Activated T-helper 2 cell treated with anti-CD3 and anti-CD28 coated beads, Interferon-gamma antibody, Interleukin-2, Interleukin-4, amounts not matched to agents 10 μg/mL and 5 μg/mL and 100 μg/mL, durations not matched to agents 14 hours and 24 hours and 36 hours (primary cell): ENCODE measurements at regions not wholly inside any gene's neighbourhood (a gene's known extent, or its start where the extent isn't known, plus 50 kb on each side); places are given as distances from the start of the nearest gene placed in this dataset.

Experiments
- DNase-seq: peaks from one replicate; pipeline ENCODE4 v3.0.0; 2021; ENCODE audit warnings: low spot score
- H3K27ac Mint-ChIP-seq: one replicate; pipeline ENCODE4 v1.8.0; 2021; ENCODE audit warnings: mixed read lengths
- H3K27me3 Mint-ChIP-seq: one replicate; pipeline ENCODE4 v1.8.0; 2021; ENCODE audit warnings: low read depth, mixed read lengths
- H3K36me3 Mint-ChIP-seq: one replicate; pipeline ENCODE4 v1.8.0; 2021; ENCODE audit warnings: low read depth, mixed read lengths
- H3K4me1 Mint-ChIP-seq: one replicate; pipeline ENCODE4 v1.8.0; 2021; ENCODE audit warnings: low read depth, mixed read lengths
- H3K4me3 Mint-ChIP-seq: one replicate; pipeline ENCODE4 v1.8.0; 2021; ENCODE audit warnings: low read depth, mild to moderate bottlenecking, moderate library complexity, mixed read lengths
- H3K9me3 Mint-ChIP-seq: one replicate; pipeline ENCODE4 v1.8.0; 2021; ENCODE audit warnings: mixed read lengths
- intact Hi-C: fragments of 100-400 bp; cut with micrococcal nuclease; formaldehyde crosslinking; loops from one replicate; pipeline ENCODE4 v1.15.1; 2023

DNA sequence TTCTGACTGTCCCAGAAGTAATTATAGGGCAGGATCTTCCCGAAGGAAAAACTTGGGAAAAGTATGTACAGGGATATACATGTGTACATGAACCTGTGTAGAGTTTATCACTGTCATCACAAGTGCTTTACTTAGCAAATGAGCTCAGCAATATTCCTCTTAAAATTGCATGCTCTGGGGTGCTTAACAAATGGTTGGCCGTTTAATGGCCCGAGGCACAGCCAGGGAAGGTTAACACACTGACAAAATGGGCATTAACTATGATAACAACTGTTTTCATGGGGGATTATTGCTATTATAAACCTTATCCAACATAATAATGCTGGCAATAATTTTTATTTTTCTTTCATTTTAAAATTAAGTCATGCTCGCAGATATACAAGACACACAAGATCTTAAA, 459.3 kb downstream of the TUSC7 start:
- H3K27ac Mint-ChIP-seq = no peak overlapping the region
- peaks cover 14% of the 10 kb centered on the region for H3K9me3 Mint-ChIP-seq
- no peaks in the 10 kb centered on the region for H3K36me3 Mint-ChIP-seq
- intact Hi-C loops = no loop called here
- H3K4me3 Mint-ChIP-seq = no peak overlapping the region
- H3K4me1 Mint-ChIP-seq = no peaks in the 10 kb centered on the region
- no peak for DNase-seq
- no peaks in the 10 kb centered on the region for H3K27me3 Mint-ChIP-seq

DNA sequence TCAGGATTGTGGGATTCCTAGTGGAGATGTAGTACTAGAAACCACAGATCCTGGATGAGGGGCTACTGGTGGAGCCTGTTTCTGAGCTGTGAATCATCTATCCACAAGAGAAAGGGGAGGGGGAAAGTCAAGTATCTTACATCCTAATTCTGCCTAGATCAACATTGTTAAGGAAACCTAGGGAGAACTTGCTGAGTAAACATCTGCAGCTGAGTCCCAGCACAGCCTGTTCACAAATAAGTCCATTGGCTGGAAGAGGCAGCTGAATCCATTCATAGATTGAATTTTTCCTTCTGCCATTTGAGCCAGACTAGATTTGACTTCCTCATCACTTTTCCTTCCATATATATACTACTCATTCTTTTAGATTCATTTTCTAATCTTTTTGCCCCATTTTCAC, 460.5 kb downstream of the TUSC7 start:
- Mint-ChIP-seq H3K9me3 (peaks cover 17% of the 10 kb centered on the region), H3K36me3 (no peaks in the 10 kb centered on the region), H3K4me1 (no peaks in the 10 kb centered on the region), H3K4me3 (no peak overlapping the region), H3K27ac (no peak overlapping the region), H3K27me3 (no peaks in the 10 kb centered on the region)
- no peak for DNase-seq
- intact Hi-C loops = no loop called here

- Mint-ChIP-seq H3K4me1 (no peaks in the 10 kb centered on the region), H3K36me3 (no peaks in the 10 kb centered on the region), H3K27ac (no peak overlapping the region), H3K4me3 (no peak overlapping the region), H3K9me3 (peaks cover 16% of the 10 kb centered on the region), H3K27me3 (no peaks in the 10 kb centered on the region)
- DNase-seq = no peak
- intact Hi-C loops = no loop called here
These were observed 461.5 kb downstream of the TUSC7 start for GRCh38 chr3:117171124-117171523.

- intact Hi-C loops = no loop called here
- Mint-ChIP-seq H3K4me1 (no peaks in the 10 kb centered on the region), H3K27me3 (no peaks in the 10 kb centered on the region), H3K4me3 (no peak overlapping the region), H3K36me3 (no peaks in the 10 kb centered on the region), H3K27ac (no peak overlapping the region), H3K9me3 (peaks cover 10% of the 10 kb centered on the region)
- DNase-seq = no peak
These were observed 462.8 kb downstream of the TUSC7 start for GRCh38 chr3:117172426-117172825.

DNA sequence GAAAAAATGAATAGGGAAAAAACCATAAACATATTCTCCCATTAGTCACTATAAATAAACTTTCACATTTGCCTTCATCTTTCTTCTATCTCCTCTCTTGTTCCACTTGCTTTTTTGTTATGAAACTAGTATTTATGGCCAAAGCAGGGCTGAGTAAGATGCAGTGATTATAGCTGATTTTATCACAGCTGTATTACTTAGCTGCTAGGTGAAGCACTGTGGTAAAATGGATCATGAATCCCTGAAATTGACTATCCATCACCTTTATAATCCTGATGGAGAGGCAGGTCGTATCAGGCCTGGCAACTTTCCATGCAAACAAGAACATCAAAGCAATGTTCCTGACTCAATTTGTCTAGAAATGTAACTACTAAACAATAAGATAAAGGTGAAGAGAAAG, 471.6 kb downstream of the TUSC7 start:
- no peak for DNase-seq
- Mint-ChIP-seq H3K9me3 (peaks cover 4% of the 10 kb centered on the region), H3K4me3 (no peak overlapping the region), H3K4me1 (no peaks in the 10 kb centered on the region), H3K27ac (no peak overlapping the region), H3K36me3 (no peaks in the 10 kb centered on the region), H3K27me3 (no peaks in the 10 kb centered on the region)
- intact Hi-C loops = no loop called here

DNA sequence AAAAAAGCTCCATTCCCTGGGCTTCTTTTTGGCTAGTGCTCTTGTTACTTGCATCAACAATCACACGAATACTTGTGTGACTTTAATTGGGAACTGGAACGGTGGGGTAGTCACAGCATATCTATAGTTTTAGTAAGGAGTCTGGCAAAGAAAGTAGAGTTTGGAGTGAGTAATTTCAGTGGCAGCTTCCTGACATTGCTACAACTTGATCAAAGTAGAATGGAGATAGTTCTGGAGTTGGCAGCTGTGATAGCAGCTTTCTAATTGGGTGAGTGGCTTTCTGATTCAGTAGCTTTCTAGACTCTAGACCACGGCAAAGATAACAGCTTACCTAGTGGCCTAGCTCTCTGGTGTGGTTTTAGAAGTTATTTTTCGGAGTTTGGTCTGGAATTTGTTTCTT, 475.0 kb downstream of the TUSC7 start:
- Mint-ChIP-seq H3K27ac (no peak overlapping the region), H3K4me1 (no peaks in the 10 kb centered on the region), H3K9me3 (no peaks in the 10 kb centered on the region), H3K36me3 (no peaks in the 10 kb centered on the region), H3K27me3 (no peaks in the 10 kb centered on the region), H3K4me3 (no peak overlapping the region)
- intact Hi-C loops = no loop called here
- DNase-seq = no peak

- intact Hi-C loops = no loop called here
- no peak for DNase-seq
- Mint-ChIP-seq H3K4me3 (no peak overlapping the region), H3K27me3 (no peaks in the 10 kb centered on the region), H3K36me3 (no peaks in the 10 kb centered on the region), H3K9me3 (no peaks in the 10 kb centered on the region), H3K27ac (no peak overlapping the region), H3K4me1 (no peaks in the 10 kb centered on the region)
These were observed 481.7 kb downstream of the TUSC7 start for GRCh38 chr3:117191245-117191644.

DNA sequence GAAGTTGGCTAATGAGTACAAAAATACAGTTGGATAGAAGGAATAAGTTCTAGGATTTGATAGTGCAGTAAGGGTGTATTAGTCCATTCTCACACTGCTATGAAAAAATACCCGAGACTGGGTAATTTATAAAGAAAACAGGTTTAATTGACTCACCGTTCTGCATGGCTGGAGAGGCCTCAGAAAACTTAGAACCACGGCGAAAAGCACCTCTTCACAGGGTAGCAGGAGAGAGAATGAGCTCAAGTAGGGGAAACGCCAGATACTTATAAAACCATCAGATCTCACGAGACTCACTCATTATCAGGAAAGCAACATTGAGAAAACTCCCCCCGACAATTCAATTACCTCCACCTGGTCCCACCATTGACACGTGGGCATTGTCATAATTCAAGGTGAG, 483.3 kb downstream of the TUSC7 start:
- DNase-seq = no peak
- intact Hi-C loops = no loop called here
- no peak overlapping the region for H3K4me3 Mint-ChIP-seq
- no peaks in the 10 kb centered on the region for H3K9me3 Mint-ChIP-seq
- H3K27me3 Mint-ChIP-seq = no peaks in the 10 kb centered on the region
- no peaks in the 10 kb centered on the region for H3K4me1 Mint-ChIP-seq
- no peaks in the 10 kb centered on the region for H3K36me3 Mint-ChIP-seq
- no peak overlapping the region for H3K27ac Mint-ChIP-seq

DNA sequence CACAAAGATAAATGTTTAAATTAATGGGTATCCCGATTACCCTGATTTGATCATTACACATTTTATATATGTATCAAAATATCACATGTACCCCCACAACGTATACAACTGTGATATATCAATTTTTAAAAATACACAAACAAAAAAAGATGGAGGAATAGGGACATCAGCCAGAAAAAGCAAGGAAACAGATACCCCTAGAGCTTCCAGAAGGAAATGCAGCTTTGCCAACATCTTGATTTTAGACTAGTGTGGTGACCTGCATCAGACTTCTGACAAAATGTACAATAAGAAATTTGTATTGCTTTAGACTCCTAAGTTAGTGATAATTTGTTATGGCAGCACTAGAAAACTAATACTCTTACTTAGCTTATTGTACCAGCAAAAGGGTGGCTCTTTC, 483.8 kb downstream of the TUSC7 start:
- Mint-ChIP-seq H3K27ac (no peak overlapping the region), H3K27me3 (no peaks in the 10 kb centered on the region), H3K9me3 (no peaks in the 10 kb centered on the region), H3K36me3 (no peaks in the 10 kb centered on the region), H3K4me1 (no peaks in the 10 kb centered on the region), H3K4me3 (no peak overlapping the region)
- DNase-seq = no peak
- intact Hi-C loops = no loop called here

DNA sequence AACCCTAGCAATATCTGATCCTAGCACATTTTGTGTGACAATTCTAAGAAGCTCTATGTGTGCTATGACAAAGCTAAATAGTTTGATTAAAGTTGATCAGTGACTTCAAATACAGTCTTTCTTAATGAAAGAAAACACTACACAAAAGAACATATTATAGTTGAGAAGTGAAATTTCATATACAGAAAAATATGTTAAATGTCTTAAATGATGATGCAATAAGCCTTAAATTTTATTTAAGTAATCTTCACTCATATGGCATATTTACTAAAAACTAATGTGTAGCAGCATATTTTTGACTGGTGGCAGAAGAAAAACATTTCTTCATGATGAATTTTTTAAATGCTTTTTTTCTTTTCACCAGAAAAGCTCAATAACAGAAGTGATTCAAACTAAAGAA, 485.5 kb downstream of the TUSC7 start:
- Mint-ChIP-seq H3K27ac (no peak overlapping the region), H3K4me3 (no peak overlapping the region)
- intact Hi-C loops = no loop called here

GRCh38 chr3:117200962-117201361, 491.4 kb downstream of the TUSC7 start:
- Mint-ChIP-seq H3K27ac (no peak overlapping the region), H3K4me1 (no peaks in the 10 kb centered on the region), H3K9me3 (peaks cover 18% of the 10 kb centered on the region), H3K36me3 (no peaks in the 10 kb centered on the region), H3K27me3 (no peaks in the 10 kb centered on the region), H3K4me3 (no peak overlapping the region)
- DNase-seq = no peak
- intact Hi-C loops = no loop called here

More for the DNA sequence above, 485.5 kb downstream of the TUSC7 start:
- Mint-ChIP-seq H3K27me3 (no peaks in the 10 kb centered on the region), H3K36me3 (no peaks in the 10 kb centered on the region), H3K4me1 (no peaks in the 10 kb centered on the region), H3K9me3 (peaks cover 6% of the 10 kb centered on the region)
- DNase-seq = no peak

GRCh38 chr3:117201901-117202774, 492.6 kb downstream of the TUSC7 start:
- no peak for DNase-seq
- H3K36me3 Mint-ChIP-seq = no peaks in the 10 kb centered on the region

GRCh38 chr3:117217355-117217754, 507.8 kb downstream of the TUSC7 start:
- H3K27me3 Mint-ChIP-seq = no peaks in the 10 kb centered on the region
- intact Hi-C loops = no loop called here

More at GRCh38 chr3:117201901-117202774, 492.6 kb downstream of the TUSC7 start:
- Mint-ChIP-seq H3K27me3 (no peaks in the 10 kb centered on the region), H3K4me3 (no peak overlapping the region), H3K4me1 (no peaks in the 10 kb centered on the region), H3K9me3 (peaks cover 20% of the 10 kb centered on the region), H3K27ac (no peak overlapping the region)
- intact Hi-C loops = no loop called here

More at GRCh38 chr3:117217355-117217754, 507.8 kb downstream of the TUSC7 start:
- no peak for DNase-seq
- peaks cover 10% of the 10 kb centered on the region for H3K9me3 Mint-ChIP-seq
- H3K27ac Mint-ChIP-seq = no peak overlapping the region
- no peak overlapping the region for H3K4me3 Mint-ChIP-seq
- H3K36me3 Mint-ChIP-seq = no peaks in the 10 kb centered on the region
- H3K4me1 Mint-ChIP-seq = no peaks in the 10 kb centered on the region
